Loucy (cell line): ENCODE measurements at regions not wholly inside any gene's neighbourhood (a gene's known extent, or its start where the extent isn't known, plus 50 kb on each side); places are given as distances from the start of the nearest gene placed in this dataset.

ENCODE experiments used
- CTCF ChIP-seq: fragments of 200-600 bp; sonication (generic); conservative IDR thresholded peaks from 2 replicates; pipeline ENCODE4 v1.5.1; 2014; ENCODE audit warnings: mild to moderate bottlenecking, antibody characterized with exemption, low read length
- EZH2phosphoT487 ChIP-seq: fragments of 200-600 bp; IDR thresholded peaks from 2 replicates; pipeline ENCODE4 v1.6.1; 2018; ENCODE audit warnings: antibody characterized with exemption, mild to moderate bottlenecking, moderate library complexity, borderline replicate concordance

GRCh38 chr6:6872459-6873344, 235.1 kb upstream of the RREB1 start:
- TF ChIP-seq CTCF: no peak
- no peak for TF ChIP-seq EZH2phosphoT487
